ENCODE measurements at regions not wholly inside any gene's neighbourhood (a gene's known extent, or its start where the extent isn't known, plus 50 kb on each side); places are given as distances from the start of the nearest gene placed in this dataset.

- no peak for TF ChIP-seq POLR2AphosphoS5 (IDR thresholded peaks at IDR 0.05; ENCODE audit: low read depth, low read length)
- TF ChIP-seq TAF1 (IDR thresholded peaks at IDR 0.05; ENCODE audit: borderline replicate concordance, insufficient read depth, low read length) = no peak
- no peak for TF ChIP-seq SIN3A (IDR thresholded peaks at IDR 0.05; ENCODE audit: borderline replicate concordance, insufficient read depth, low read length)
- TF ChIP-seq REST (IDR thresholded peaks at IDR 0.05; ENCODE audit: insufficient read depth in 1 of 2, low read depth in 2 of 2, low read length in 2 of 2) = no peak
- no peak for TF ChIP-seq FOXP2 (optimal IDR thresholded peaks at IDR 0.05; ENCODE audit: borderline replicate concordance, extremely low read depth, extremely low read length, insufficient read depth)
Measured at GRCh38 chr9:79807971-79808370, 236.2 kb downstream of the TLE4 start.
